ENCODE measurements at regions not wholly inside any gene's neighbourhood (a gene's known extent, or its start where the extent isn't known, plus 50 kb on each side); places are given as distances from the start of the nearest gene placed in this dataset.

- TF ChIP-seq POLR2A (IDR thresholded peaks at IDR 0.05) (no peak), CTCF (IDR thresholded peaks at IDR 0.05) (no peak)
- ATAC-seq: no peak
- intact Hi-C loops (cut with DNase I): no loop called here
These were observed 243.9 kb downstream of the TRIB2 start for GRCh38 chr2:12960671-12961070.

GRCh38 chr2:12964904-12965539 is 248.3 kb downstream of the TRIB2 start:
- intact Hi-C loops (cut with DNase I): no loop called here
- no peak for DNase-seq
- Histone ChIP-seq H3K9me3 (peaks cover 0 to 2% (median 0%) of the 10 kb centered on the region in 12 donors), H3K27me3 (no peaks in the 10 kb centered on the region), H3K27ac (peak overlapping the region in 1 of 12 donors; percentile 63), H3K4me3 (no peak overlapping the region), H3K4me1 (peaks cover 0 to 17% (median 8%) of the 10 kb centered on the region in 12 donors), H3K36me3 (no peaks in the 10 kb centered on the region)
- 61 to 79% (median 75%) methylated on average over 5 of the region's 5 CpGs for WGBS, 4 donors
- peak in 1 of 4 donors; percentile 20 for ATAC-seq
- TF ChIP-seq CTCF (IDR thresholded peaks at IDR 0.05): no peak
- no peak for TF ChIP-seq POLR2A (IDR thresholded peaks at IDR 0.05)

More at GRCh38 chr2:12960671-12961070, 243.9 kb downstream of the TRIB2 start:
- H3K36me3 ChIP-seq: no peaks in the 10 kb centered on the region
- peaks cover 0 to 10% (median 4%) of the 10 kb centered on the region in 12 donors for H3K4me1 ChIP-seq
- H3K27ac ChIP-seq: no peak overlapping the region
- peaks cover 0 to 8% (median 0%) of the 10 kb centered on the region in 12 donors for H3K9me3 ChIP-seq
- DNase-seq: no peak
- WGBS, 4 donors: 95 to 97% (median 96%) methylated on average over 1 of the region's 1 CpG
- no peak overlapping the region for H3K4me3 ChIP-seq
- no peaks in the 10 kb centered on the region for H3K27me3 ChIP-seq

- H3K4me3 ChIP-seq: no peak overlapping the region
- ATAC-seq (peak in 3 of 4 donors; percentile 68 to 92 (median 92)), DNase-seq (no peak)
- H3K27ac ChIP-seq: peak overlapping the region in 1 of 12 donors; percentile 63
- H3K4me1 ChIP-seq: peaks cover 0 to 17% (median 8%) of the 10 kb centered on the region in 12 donors
- H3K9me3 ChIP-seq: no peaks in the 10 kb centered on the region
- no peaks in the 10 kb centered on the region for H3K36me3 ChIP-seq
- TF ChIP-seq CTCF (IDR thresholded peaks at IDR 0.05) (no peak), POLR2A (IDR thresholded peaks at IDR 0.05) (no peak)
- no peaks in the 10 kb centered on the region for H3K27me3 ChIP-seq
- intact Hi-C loops (cut with DNase I): no loop called here
These were observed 249.0 kb downstream of the TRIB2 start for GRCh38 chr2:12965540-12966269.

- Histone ChIP-seq H3K27ac (no peak overlapping the region), H3K27me3 (no peaks in the 10 kb centered on the region), H3K9me3 (no peaks in the 10 kb centered on the region), H3K4me1 (peaks cover 0 to 17% (median 8%) of the 10 kb centered on the region in 12 donors), H3K4me3 (no peak overlapping the region), H3K36me3 (no peaks in the 10 kb centered on the region)
- WGBS, 4 donors: 86 to 100% (median 96%) methylated on average over 1 of the region's 1 CpG
- TF ChIP-seq POLR2A (IDR thresholded peaks at IDR 0.05) (no peak), CTCF (IDR thresholded peaks at IDR 0.05) (no peak)
- no peak for DNase-seq
- ATAC-seq: no peak
- intact Hi-C loops (cut with DNase I): no loop called here
These were observed 251.1 kb downstream of the TRIB2 start for GRCh38 chr2:12967804-12968203.

All from heart left ventricle (tissue), 16 donors.